ENCODE measurements at regions not wholly inside any gene's neighbourhood (a gene's known extent, or its start where the extent isn't known, plus 50 kb on each side); places are given as distances from the start of the nearest gene placed in this dataset.

DNA sequence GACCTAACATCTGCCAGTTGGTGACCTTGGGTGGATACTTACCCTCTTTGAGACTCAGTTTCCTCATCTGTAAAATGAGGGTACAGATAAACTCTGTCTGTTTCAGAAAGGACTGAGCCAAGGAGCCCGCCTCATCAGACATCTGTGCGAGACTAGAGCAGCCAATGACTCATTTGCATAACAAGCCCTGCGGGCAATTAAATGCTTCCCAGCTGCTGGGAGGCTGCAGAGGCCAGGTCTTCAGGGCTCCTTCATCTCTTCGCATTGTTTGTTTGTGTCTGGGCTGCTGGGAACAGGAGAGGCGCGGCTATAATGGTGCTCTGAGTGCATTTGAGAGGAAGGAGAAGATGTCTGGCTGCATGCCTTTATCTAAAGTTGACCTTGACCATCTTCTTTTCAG, 85.0 kb downstream of the ADRA2C start:
- no peak overlapping the region for H3K4me2 ChIP-seq (replicated peaks; ENCODE audit: extremely low read depth, low read length, poor library complexity, severe bottlenecking)
- H3K27ac Mint-ChIP-seq: no peak overlapping the region
- no peaks in the 10 kb centered on the region for H3K4me1 ChIP-seq (ENCODE audit: control insufficient read depth in 1 of 2, insufficient read depth in 2 of 2, low read length in 2 of 2)
- no peak overlapping the region for H3K27ac ChIP-seq (ENCODE audit: low read depth in 1 of 2, low read length in 2 of 2)
- H4K20me1 ChIP-seq (ENCODE audit: insufficient read depth, low read length): no peaks in the 10 kb centered on the region
- no peak for DNase-seq
- H3K9me3 Mint-ChIP-seq: peaks cover 0 to 14% (median 8%) of the 10 kb centered on the region in 7 donors
- H3K9ac ChIP-seq (ENCODE audit: insufficient read depth, low read length, poor library complexity, severe bottlenecking): no peak overlapping the region
- WGBS (ENCODE audit: insufficient coverage): 71% methylated on average over 4 of the region's 6 CpGs
- no peaks in the 10 kb centered on the region for H3K27me3 ChIP-seq (ENCODE audit: control insufficient read depth in 2 of 2, insufficient read depth in 2 of 2, low read length in 2 of 2)
- H3K4me3 ChIP-seq (replicated peaks in 1 of 3; ENCODE audit: low read depth in 2 of 3, low read length in 3 of 3): no peak overlapping the region
- H3K36me3 ChIP-seq (replicated peaks in 1 of 2; ENCODE audit: control insufficient read depth in 1 of 2, insufficient read depth in 2 of 2, low read length in 2 of 2): no peaks in the 10 kb centered on the region
- no peaks in the 10 kb centered on the region for H3K79me2 ChIP-seq (ENCODE audit: insufficient read depth, low read length)
- H3K27me3 Mint-ChIP-seq (ENCODE audit: low read depth in 3 of 3): peaks cover 2 to 9% (median 4%) of the 10 kb centered on the region in 3 donors
- intact Hi-C loops (cut with micrococcal nuclease): no loop called here
- H3K36me3 Mint-ChIP-seq: no peaks in the 10 kb centered on the region
- TF ChIP-seq, protein P1, sequence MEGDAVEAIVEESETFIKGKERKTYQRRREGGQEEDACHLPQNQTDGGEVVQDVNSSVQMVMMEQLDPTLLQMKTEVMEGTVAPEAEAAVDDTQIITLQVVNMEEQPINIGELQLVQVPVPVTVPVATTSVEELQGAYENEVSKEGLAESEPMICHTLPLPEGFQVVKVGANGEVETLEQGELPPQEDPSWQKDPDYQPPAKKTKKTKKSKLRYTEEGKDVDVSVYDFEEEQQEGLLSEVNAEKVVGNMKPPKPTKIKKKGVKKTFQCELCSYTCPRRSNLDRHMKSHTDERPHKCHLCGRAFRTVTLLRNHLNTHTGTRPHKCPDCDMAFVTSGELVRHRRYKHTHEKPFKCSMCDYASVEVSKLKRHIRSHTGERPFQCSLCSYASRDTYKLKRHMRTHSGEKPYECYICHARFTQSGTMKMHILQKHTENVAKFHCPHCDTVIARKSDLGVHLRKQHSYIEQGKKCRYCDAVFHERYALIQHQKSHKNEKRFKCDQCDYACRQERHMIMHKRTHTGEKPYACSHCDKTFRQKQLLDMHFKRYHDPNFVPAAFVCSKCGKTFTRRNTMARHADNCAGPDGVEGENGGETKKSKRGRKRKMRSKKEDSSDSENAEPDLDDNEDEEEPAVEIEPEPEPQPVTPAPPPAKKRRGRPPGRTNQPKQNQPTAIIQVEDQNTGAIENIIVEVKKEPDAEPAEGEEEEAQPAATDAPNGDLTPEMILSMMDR (IDR thresholded peaks at IDR 0.05): no peak
- H3K9me3 ChIP-seq (replicated peaks in 1 of 2; ENCODE audit: control insufficient read depth in 1 of 2, insufficient read depth in 1 of 2, low read length in 2 of 2): peaks cover 0 to 19% of the 10 kb centered on the region in 2 donors
- no peak overlapping the region for H3K4me3 Mint-ChIP-seq
- no peak overlapping the region for H2AFZ ChIP-seq (ENCODE audit: insufficient read depth, low read depth, low read length, poor library complexity, severe bottlenecking)
- H3K4me1 Mint-ChIP-seq: no peaks in the 10 kb centered on the region

DNA sequence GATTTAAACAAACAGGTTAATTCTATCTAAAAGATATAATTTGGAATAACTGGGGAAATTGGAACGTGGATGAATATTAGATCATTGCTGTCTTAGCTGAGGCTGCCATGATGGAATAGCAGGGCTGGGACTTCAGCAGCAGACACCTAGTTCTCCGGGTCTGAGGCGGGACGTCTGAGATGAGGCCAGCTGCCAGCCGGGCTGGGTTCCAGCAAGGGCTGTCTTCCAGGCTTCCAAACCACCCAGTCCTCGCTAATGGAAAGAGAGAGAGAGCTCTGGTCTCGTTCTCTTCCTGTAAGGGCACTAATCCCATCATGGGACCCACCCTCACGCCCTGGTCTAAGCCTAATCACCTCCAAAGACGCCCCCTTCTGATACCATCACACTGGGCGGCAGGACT, 85.7 kb downstream of the ADRA2C start:
- Histone ChIP-seq H3K4me2 (replicated peaks; ENCODE audit: extremely low read depth, low read length, poor library complexity, severe bottlenecking) (no peak overlapping the region), H3K4me1 (ENCODE audit: control insufficient read depth in 1 of 2, insufficient read depth in 2 of 2, low read length in 2 of 2) (no peaks in the 10 kb centered on the region), H3K79me2 (ENCODE audit: insufficient read depth, low read length) (no peaks in the 10 kb centered on the region), H3K9me3 (replicated peaks in 1 of 2; ENCODE audit: control insufficient read depth in 1 of 2, insufficient read depth in 1 of 2, low read length in 2 of 2) (peaks cover 0 to 19% of the 10 kb centered on the region in 2 donors), H3K36me3 (replicated peaks in 1 of 2; ENCODE audit: control insufficient read depth in 1 of 2, insufficient read depth in 2 of 2, low read length in 2 of 2) (no peaks in the 10 kb centered on the region), H3K9ac (ENCODE audit: insufficient read depth, low read length, poor library complexity, severe bottlenecking) (no peak overlapping the region), H4K20me1 (ENCODE audit: insufficient read depth, low read length) (no peaks in the 10 kb centered on the region), H2AFZ (ENCODE audit: insufficient read depth, low read depth, low read length, poor library complexity, severe bottlenecking) (no peak overlapping the region), H3K4me3 (replicated peaks in 1 of 3; ENCODE audit: low read depth in 2 of 3, low read length in 3 of 3) (no peak overlapping the region), H3K27ac (ENCODE audit: low read depth in 1 of 2, low read length in 2 of 2) (no peak overlapping the region), H3K27me3 (ENCODE audit: control insufficient read depth in 2 of 2, insufficient read depth in 2 of 2, low read length in 2 of 2) (no peaks in the 10 kb centered on the region)
- intact Hi-C loops (cut with micrococcal nuclease): no loop called here
- H3K4me1 Mint-ChIP-seq: no peaks in the 10 kb centered on the region
- H3K27ac Mint-ChIP-seq: no peak overlapping the region
- peaks cover 0 to 14% (median 8%) of the 10 kb centered on the region in 7 donors for H3K9me3 Mint-ChIP-seq
- no peak overlapping the region for H3K4me3 Mint-ChIP-seq
- WGBS (ENCODE audit: insufficient coverage): 86% methylated on average over 2 of the region's 10 CpGs
- H3K27me3 Mint-ChIP-seq (ENCODE audit: low read depth in 3 of 3): peaks cover 2 to 12% (median 5%) of the 10 kb centered on the region in 3 donors
- TF ChIP-seq, protein P1 (IDR thresholded peaks at IDR 0.05): no peak
- H3K36me3 Mint-ChIP-seq: no peaks in the 10 kb centered on the region
- DNase-seq: no peak
